Endothelial cell of umbilical vein (primary cell): ENCODE measurements at regions not wholly inside any gene's neighbourhood (a gene's known extent, or its start where the extent isn't known, plus 50 kb on each side); places are given as distances from the start of the nearest gene placed in this dataset.

Source experiments
- BruUV-seq: library from RNA; stranded (reverse); fragments of 400-500 nt; replicated peaks from 2 replicates; lab custom pipeline; 2021; lab: Mats Ljungman, UMichigan
- CTCF ChIA-PET: fragments of 300-600, 350-600 bp; sonication (Branson Sonifier 250); formaldehyde crosslinking; loops from one replicate; lab custom pipeline; 2021; ENCODE audit warnings: antibody characterized with exemption, inconsistent platforms; lab: Charles Lee
- POLR2A ChIA-PET: fragments of 300-600, 350-600 bp; sonication (Branson Sonifier 250); formaldehyde crosslinking; loops from one replicate; lab custom pipeline; 2021; ENCODE audit warnings: antibody characterized with exemption, inconsistent platforms; lab: Charles Lee
- DNase-seq: peaks from one replicate; pipeline ENCODE4 v3.0.0-alpha.2; 2011; ENCODE audit warnings: low read depth, low spot score
- FAIRE-seq: peaks from 2 replicates; lab custom pipeline; 2011; peaks lifted over from hg19 to GRCh38; lab: Jason Lieb, UNC
- H2AFZ ChIP-seq: 2 replicates; pipeline ENCODE4 v1.6.0; 2012; ENCODE audit warnings: low read depth, low read length, control low read depth, inconsistent platforms
- H3K27ac ChIP-seq: 2 replicates; pipeline ENCODE4 v1.5.1; 2011; ENCODE audit warnings: low read depth, mild to moderate bottlenecking, control low read depth, low read length, moderate library complexity; ENCODE audit not compliant: insufficient read depth
- H3K27me3 ChIP-seq, 2 experiments: 2 replicates each; pipeline versions ENCODE4 v1.6.0 to v1.6.1; 2011; ENCODE audit warnings: low read length in 2 of 2, mixed read lengths in 1 of 2; ENCODE audit not compliant: control insufficient read depth in 2 of 2, insufficient read depth in 2 of 2
- H3K36me3 ChIP-seq, 2 experiments: 2 replicates in 1 of 2; 3 replicates in 1 of 2; pipeline ENCODE4 v1.5.1; 2011; ENCODE audit warnings: low read length in 2 of 2, mild to moderate bottlenecking in 1 of 2, moderate library complexity in 1 of 2; ENCODE audit not compliant: control insufficient read depth in 2 of 2, insufficient read depth in 2 of 2; ENCODE audit errors: extremely low read depth in 1 of 2
- H3K4me1 ChIP-seq: 3 replicates; pipeline ENCODE4 v1.5.1; 2011; ENCODE audit warnings: mild to moderate bottlenecking, low read length; ENCODE audit not compliant: control insufficient read depth, insufficient read depth; ENCODE audit errors: extremely low read depth
- H3K4me2 ChIP-seq: 2 replicates; pipeline ENCODE4 v1.6.1; 2011; ENCODE audit warnings: low read length, control low read depth, mixed read lengths; ENCODE audit not compliant: insufficient read depth
- H3K4me3 ChIP-seq, 3 experiments: fragments of 200-600 bp in 1 of 3; sonication (generic), shearing (Covaris generic) in 1 of 3; replicated peaks in 1 of 3; 2 replicates each; pipeline ENCODE4 v1.5.1; 2011 to 2016; ENCODE audit warnings: control low read depth in 3 of 3, low read length in 3 of 3, mild to moderate bottlenecking in 2 of 3, inconsistent platforms in 1 of 3, low read depth in 1 of 3, moderate library complexity in 1 of 3; ENCODE audit not compliant: insufficient read depth in 1 of 3
- H3K79me2 ChIP-seq: 2 replicates; pipeline ENCODE4 v1.6.0; 2012; ENCODE audit warnings: low read length, inconsistent platforms; ENCODE audit not compliant: control insufficient read depth, insufficient read depth
- H3K9ac ChIP-seq: replicated peaks from 2 replicates; pipeline ENCODE3; 2011; ENCODE audit warnings: low read length, control low read depth; ENCODE audit not compliant: insufficient read depth; ENCODE audit errors: extremely low read depth
- H3K9me1 ChIP-seq: replicated peaks from 3 replicates; pipeline ENCODE4 v1.6.0; 2011; ENCODE audit warnings: mild to moderate bottlenecking, low read length; ENCODE audit not compliant: control insufficient read depth, insufficient read depth; ENCODE audit errors: extremely low read depth
- H3K9me3 ChIP-seq: replicated peaks from 2 replicates; pipeline ENCODE4 v1.5.1; 2012; ENCODE audit warnings: low read length, inconsistent platforms; ENCODE audit not compliant: control insufficient read depth, insufficient read depth
- H4K20me1 ChIP-seq: replicated peaks from 2 replicates; pipeline ENCODE3; 2011; ENCODE audit warnings: mild to moderate bottlenecking, low read length; ENCODE audit not compliant: control insufficient read depth, insufficient read depth; ENCODE audit errors: extremely low read depth
- EZH2 ChIP-seq: IDR thresholded peaks from 2 replicates; pipeline ENCODE4 v1.6.1; 2012; ENCODE audit warnings: borderline replicate concordance, low read depth, mild to moderate bottlenecking, moderate library complexity, low read length, inconsistent platforms; ENCODE audit not compliant: severe bottlenecking
- FOS ChIP-seq: IDR thresholded peaks from 2 replicates; pipeline ENCODE4 v1.6.1; 2011; ENCODE audit warnings: mild to moderate bottlenecking, low read length, moderate library complexity, borderline replicate concordance; ENCODE audit not compliant: insufficient read depth
- GATA2 ChIP-seq: IDR thresholded peaks from 2 replicates; pipeline ENCODE4 v1.7.0; 2011; ENCODE audit warnings: low read depth, mild to moderate bottlenecking, moderate library complexity, mixed read lengths, low read length; ENCODE audit not compliant: insufficient read length, insufficient read depth
- JUN ChIP-seq: IDR thresholded peaks from 2 replicates; pipeline ENCODE4 v1.6.1; 2011; ENCODE audit warnings: borderline replicate concordance, low read depth; ENCODE audit not compliant: insufficient read length, insufficient read depth
- POLR2A ChIP-seq: IDR thresholded peaks from 2 replicates; pipeline ENCODE4 v1.6.1; 2012; ENCODE audit warnings: low read depth, mild to moderate bottlenecking, control low read depth, low read length
- POLR2AphosphoS5 ChIP-seq: IDR thresholded peaks from 2 replicates; pipeline ENCODE4 v1.6.1; 2012; ENCODE audit warnings: low read depth, mild to moderate bottlenecking, control low read depth, low read length, moderate library complexity; ENCODE audit not compliant: insufficient read depth
- dilution Hi-C: fragments of 300-500 bp; cut with MboI; formaldehyde crosslinking; loops from one replicate; pipeline ENCODE4 v1.15.0; 2019; ENCODE audit warnings: low sequenced_read_pairs; ENCODE audit not compliant: extremely low pct_ligation_motif_present
- intact Hi-C: fragments of 100-400 bp; cut with micrococcal nuclease; formaldehyde crosslinking; loops from one replicate; pipeline ENCODE4 v1.10.0; 2022
- TF ChIP-seq, protein P1 (sequence below): IDR thresholded peaks from 2 replicates; pipeline ENCODE4 v1.6.1; 2011; ENCODE audit not compliant: insufficient read depth, insufficient read length
- TF ChIP-seq, protein P2 (sequence below), 2 donors: IDR thresholded peaks; 1 replicate in 1 of 2; 2 replicates in 1 of 2; pipeline ENCODE4 v1.5.1; 2011; ENCODE audit warnings: low read length in 2 of 2, mild to moderate bottlenecking in 2 of 2, moderate library complexity in 2 of 2, control low read depth in 1 of 2, inconsistent platforms in 1 of 2, low read depth in 1 of 2; ENCODE audit not compliant: insufficient read depth in 1 of 2; ENCODE audit errors: extremely low read depth in 1 of 2

DNA sequence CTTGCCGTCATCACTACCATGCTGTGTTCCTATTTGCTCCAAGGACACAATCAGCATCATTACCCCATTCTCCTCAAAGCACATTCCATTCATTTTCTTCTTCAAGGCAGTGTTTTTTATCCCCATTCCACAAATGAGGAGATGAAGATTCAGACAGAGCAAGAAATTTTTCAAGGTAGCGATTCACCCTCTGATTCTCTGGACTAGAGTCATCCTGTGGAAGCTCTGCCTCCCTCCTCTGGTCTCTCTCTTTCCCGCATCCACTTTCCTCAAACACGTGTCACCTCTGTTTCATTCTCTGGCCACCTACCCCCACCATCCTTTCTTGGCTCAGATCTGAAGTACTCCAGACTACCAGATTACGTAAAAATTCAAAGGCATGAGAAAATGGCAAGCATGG lies 297.9 kb downstream of the SOX11 start:
- intact Hi-C loops (no loop called here), dilution Hi-C loops (no loop called here)
- H3K9ac ChIP-seq: no peak overlapping the region
- no TSS peak for BruUV-seq
- CTCF ChIA-PET: no interaction called here
- no peaks in the 10 kb centered on the region for H3K36me3 ChIP-seq
- FAIRE-seq (no peak), DNase-seq (no peak)
- no peak overlapping the region for H2AFZ ChIP-seq
- no peak overlapping the region for H3K27ac ChIP-seq
- TF ChIP-seq POLR2A: no peak
- no peak for TF ChIP-seq GATA2
- TF ChIP-seq, protein P1, sequence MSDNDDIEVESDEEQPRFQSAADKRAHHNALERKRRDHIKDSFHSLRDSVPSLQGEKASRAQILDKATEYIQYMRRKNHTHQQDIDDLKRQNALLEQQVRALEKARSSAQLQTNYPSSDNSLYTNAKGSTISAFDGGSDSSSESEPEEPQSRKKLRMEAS: no peak
- TF ChIP-seq EZH2: no peak
- TF ChIP-seq FOS: no peak
- no peak for TF ChIP-seq POLR2AphosphoS5
- no peak for TF ChIP-seq JUN
- TF ChIP-seq, protein P2, sequence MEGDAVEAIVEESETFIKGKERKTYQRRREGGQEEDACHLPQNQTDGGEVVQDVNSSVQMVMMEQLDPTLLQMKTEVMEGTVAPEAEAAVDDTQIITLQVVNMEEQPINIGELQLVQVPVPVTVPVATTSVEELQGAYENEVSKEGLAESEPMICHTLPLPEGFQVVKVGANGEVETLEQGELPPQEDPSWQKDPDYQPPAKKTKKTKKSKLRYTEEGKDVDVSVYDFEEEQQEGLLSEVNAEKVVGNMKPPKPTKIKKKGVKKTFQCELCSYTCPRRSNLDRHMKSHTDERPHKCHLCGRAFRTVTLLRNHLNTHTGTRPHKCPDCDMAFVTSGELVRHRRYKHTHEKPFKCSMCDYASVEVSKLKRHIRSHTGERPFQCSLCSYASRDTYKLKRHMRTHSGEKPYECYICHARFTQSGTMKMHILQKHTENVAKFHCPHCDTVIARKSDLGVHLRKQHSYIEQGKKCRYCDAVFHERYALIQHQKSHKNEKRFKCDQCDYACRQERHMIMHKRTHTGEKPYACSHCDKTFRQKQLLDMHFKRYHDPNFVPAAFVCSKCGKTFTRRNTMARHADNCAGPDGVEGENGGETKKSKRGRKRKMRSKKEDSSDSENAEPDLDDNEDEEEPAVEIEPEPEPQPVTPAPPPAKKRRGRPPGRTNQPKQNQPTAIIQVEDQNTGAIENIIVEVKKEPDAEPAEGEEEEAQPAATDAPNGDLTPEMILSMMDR (IDR thresholded peaks at IDR 0.05; ENCODE audit: extremely low read depth in 1 of 2, insufficient read depth in 1 of 2, low read depth in 1 of 2, low read length in 2 of 2): no peak
- no peaks in the 10 kb centered on the region for H3K79me2 ChIP-seq
- peaks cover 4% of the 10 kb centered on the region for H3K9me3 ChIP-seq
- no peak overlapping the region for H3K4me2 ChIP-seq
- H3K4me1 ChIP-seq: no peaks in the 10 kb centered on the region
- H4K20me1 ChIP-seq: no peaks in the 10 kb centered on the region
- H3K9me1 ChIP-seq: no peaks in the 10 kb centered on the region
- POLR2A ChIA-PET: no interaction called here
- no peak overlapping the region for H3K4me3 ChIP-seq
- no peaks in the 10 kb centered on the region for H3K27me3 ChIP-seq
